CD4-positive, alpha-beta memory T cell (primary cell): ENCODE measurements at regions not wholly inside any gene's neighbourhood (a gene's known extent, or its start where the extent isn't known, plus 50 kb on each side); places are given as distances from the start of the nearest gene placed in this dataset.

Source experiments
- CTCF ChIA-PET: fragments of 350-600 bp; sonication (Branson Sonifier 250); formaldehyde crosslinking; loops from one replicate; lab custom pipeline; 2021; ENCODE audit warnings: inconsistent platforms; ENCODE audit not compliant: partially characterized antibody; lab: Charles Lee
- POLR2A ChIA-PET: fragments of 350-600 bp; sonication (Branson Sonifier 250); formaldehyde crosslinking; loops from one replicate; lab custom pipeline; 2021; ENCODE audit not compliant: partially characterized antibody; lab: Charles Lee
- DNase-seq, 5 donors: peaks; one replicate each; pipeline versions ENCODE4 v3.0.0 to v3.0.0-alpha.2; 2020 to 2022; ENCODE audit warnings: mixed read lengths in 1 of 5
- H3K27ac ChIP-seq: one replicate; pipeline ENCODE4 v1.7.0; 2013; ENCODE audit warnings: low read depth, low read length
- H3K27me3 ChIP-seq: 2 replicates; pipeline ENCODE4 v1.7.0; 2013; ENCODE audit warnings: mild to moderate bottlenecking, low read length, moderate library complexity; ENCODE audit not compliant: insufficient read depth
- H3K36me3 ChIP-seq: 2 replicates; pipeline ENCODE4 v1.7.0; 2013; ENCODE audit warnings: mild to moderate bottlenecking, low read length, moderate library complexity; ENCODE audit not compliant: insufficient read depth
- H3K4me1 ChIP-seq: 2 replicates; pipeline ENCODE4 v1.7.0; 2013; ENCODE audit warnings: mild to moderate bottlenecking, low read length, moderate library complexity; ENCODE audit not compliant: insufficient read depth
- H3K4me3 ChIP-seq, 2 donors: one replicate each; pipeline ENCODE4 v1.7.0; 2013; ENCODE audit warnings: low read length in 2 of 2, mild to moderate bottlenecking in 1 of 2
- H3K9me3 ChIP-seq, 2 donors: one replicate each; pipeline ENCODE4 v1.7.0; 2013; ENCODE audit warnings: low read length in 2 of 2, control low read depth in 1 of 2; ENCODE audit not compliant: control insufficient read depth in 1 of 2
- H3K27ac Mint-ChIP-seq, 7 donors: one replicate each; pipeline ENCODE4 v1.8.0; 2020 to 2021; ENCODE audit warnings: mixed read lengths in 7 of 7, mild to moderate bottlenecking in 6 of 7, inconsistent platforms in 3 of 7, moderate library complexity in 3 of 7
- H3K27me3 Mint-ChIP-seq, 2 donors: one replicate each; pipeline ENCODE4 v1.8.0; 2020 to 2021; ENCODE audit warnings: mixed read lengths in 2 of 2
- H3K36me3 Mint-ChIP-seq, 2 donors: one replicate each; pipeline ENCODE4 v1.8.0; 2020 to 2021; ENCODE audit warnings: mixed read lengths in 2 of 2, inconsistent platforms in 1 of 2, mild to moderate bottlenecking in 1 of 2
- H3K4me1 Mint-ChIP-seq, 4 donors: one replicate each; pipeline ENCODE4 v1.8.0; 2020 to 2021; ENCODE audit warnings: mixed read lengths in 4 of 4, mild to moderate bottlenecking in 1 of 4
- H3K4me3 Mint-ChIP-seq, 8 donors: one replicate each; pipeline ENCODE4 v1.8.0; 2020 to 2021; ENCODE audit warnings: mixed read lengths in 8 of 8, mild to moderate bottlenecking in 7 of 8, moderate library complexity in 6 of 8, inconsistent platforms in 3 of 8
- H3K9me3 Mint-ChIP-seq, 8 donors: one replicate each; pipeline ENCODE4 v1.8.0; 2020 to 2021; ENCODE audit warnings: mixed read lengths in 8 of 8, mild to moderate bottlenecking in 5 of 8, inconsistent platforms in 3 of 8, moderate library complexity in 1 of 8
- intact Hi-C: fragments of 100-400 bp; cut with micrococcal nuclease; formaldehyde crosslinking; loops from one replicate; pipeline ENCODE4 v1.15.1; 2023

GRCh38 chr18:34977838-34978532, 63.2 kb upstream of the MAPRE2 start:
- H3K27me3 ChIP-seq, result peaks cover 9% of the 10 kb centered on the region
- Mint-ChIP-seq H3K4me1 (peaks cover 15 to 30% (median 19%) of the 10 kb centered on the region in 4 donors), H3K27me3 (peaks cover 5 to 9% of the 10 kb centered on the region in 2 donors), H3K4me3 (peak overlapping the region; percentile 90 to 97 (median 94)), H3K27ac (peak overlapping the region in 6 of 7 donors; percentile 81 to 90 (median 88)), H3K9me3 (no peaks in the 10 kb centered on the region), H3K36me3 (peaks cover 0 to 5% of the 10 kb centered on the region in 2 donors)
- H3K4me1 ChIP-seq, result peaks cover 14% of the 10 kb centered on the region
- POLR2A ChIA-PET, result interaction anchor here (1.8 to 3.2 kb wide), 3 partner anchors 52 to 117 kb away, joined by 6 to 23 read pairs (median 10); partner anchors contain the start of gene MAPRE2
- no peak overlapping the region for H3K27ac ChIP-seq
- no peaks in the 10 kb centered on the region for H3K9me3 ChIP-seq
- no peaks in the 10 kb centered on the region for H3K36me3 ChIP-seq
- peak in 4 of 5 donors; percentile 14 to 56 (median 32) for DNase-seq
- CTCF ChIA-PET, result interaction anchor here (0.8 to 1.0 kb wide), 2 partner anchors 28 to 63 kb away, joined by 4 to 5 read pairs; partner anchors contain the start of gene MAPRE2
- intact Hi-C loops, result loop anchor here (1.0 to 10.0 kb wide), 6 partner anchors 118 to 1157 kb away; partner anchors contain the start of genes INO80C, RMP24, ZNF24 and ZSCAN30
- peak overlapping the region; percentile 60 to 82 for H3K4me3 ChIP-seq

DNA sequence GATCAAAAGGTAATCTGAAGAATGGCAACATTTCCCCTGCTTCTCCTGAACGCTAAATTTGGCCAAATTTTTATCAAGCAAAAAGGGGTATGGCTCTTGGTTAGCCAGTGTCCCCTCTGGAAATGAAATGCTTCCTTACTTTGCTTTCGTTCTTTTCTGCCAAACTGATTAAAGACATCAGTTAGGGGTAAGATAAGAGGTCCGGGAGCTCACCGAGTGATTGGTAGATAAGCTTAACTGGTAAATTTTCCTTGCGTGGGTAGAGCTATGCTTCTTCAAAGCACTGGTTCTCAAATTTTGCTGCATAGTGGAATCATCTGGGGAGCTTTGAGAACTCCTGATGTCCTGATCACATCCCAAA, 62.7 kb upstream of the MAPRE2 start:
- Mint-ChIP-seq H3K27ac (peak overlapping the region; percentile 58 to 90 (median 88)), H3K9me3 (no peaks in the 10 kb centered on the region), H3K27me3 (peaks cover 3 to 4% of the 10 kb centered on the region in 2 donors), H3K4me3 (peak overlapping the region; percentile 90 to 97 (median 94)), H3K4me1 (peaks cover 15 to 30% (median 19%) of the 10 kb centered on the region in 4 donors), H3K36me3 (peaks cover 0 to 5% of the 10 kb centered on the region in 2 donors)
- POLR2A ChIA-PET, result interaction anchor here (0.7 to 3.2 kb wide), 4 partner anchors 51 to 519 kb away, joined by 3 to 23 read pairs (median 8); partner anchors contain the start of genes INO80C and MAPRE2
- peak overlapping the region; percentile 60 to 82 for H3K4me3 ChIP-seq
- no peaks in the 10 kb centered on the region for H3K36me3 ChIP-seq
- peak in 3 of 5 donors; percentile 3 to 31 (median 16) for DNase-seq
- CTCF ChIA-PET, result interaction anchor here (0.8 to 1.3 kb wide), 4 partner anchors 18 to 62 kb away, joined by 3 to 5 read pairs (median 4); partner anchors contain the start of gene MAPRE2
- peaks cover 9% of the 10 kb centered on the region for H3K27me3 ChIP-seq
- peaks cover 14% of the 10 kb centered on the region for H3K4me1 ChIP-seq
- intact Hi-C loops, result loop anchor here (5.0 to 10.0 kb wide), 3 partner anchors 519 to 1156 kb away; partner anchors contain the start of genes INO80C and RMP24
- no peak overlapping the region for H3K27ac ChIP-seq
- no peaks in the 10 kb centered on the region for H3K9me3 ChIP-seq

DNA sequence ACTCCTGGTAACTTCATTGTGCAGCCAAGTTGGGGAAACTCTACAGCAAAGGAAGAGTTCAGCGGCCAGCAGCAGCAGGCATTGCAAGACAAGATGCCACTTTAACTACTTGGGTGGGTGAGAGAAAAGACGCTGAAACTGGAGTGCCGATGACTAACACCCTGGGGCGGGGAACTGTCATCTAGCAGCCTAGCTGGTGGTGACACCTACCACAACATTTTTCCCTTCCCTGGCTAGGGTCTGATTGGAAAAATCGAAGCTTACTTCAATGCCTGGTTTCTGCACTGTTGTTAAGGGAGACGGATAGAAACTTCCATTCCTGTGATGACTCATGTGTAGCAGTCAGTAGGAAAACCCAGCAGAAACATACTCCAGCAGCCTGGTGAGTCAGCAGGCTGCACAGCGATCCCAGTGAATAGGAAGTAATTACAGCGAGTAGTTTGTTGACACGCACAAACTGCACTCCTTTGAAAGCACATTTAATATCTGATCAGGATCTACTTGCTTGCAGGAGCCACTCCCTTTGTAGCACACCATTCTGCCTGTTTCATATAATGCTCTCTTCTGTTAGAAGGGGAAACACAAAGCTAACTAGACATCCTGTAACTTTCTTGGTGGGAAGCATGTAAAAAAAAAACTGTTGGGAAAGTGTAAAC, 62.1 kb upstream of the MAPRE2 start:
- peak; percentile 15 to 85 (median 28) for DNase-seq
- H3K36me3 ChIP-seq, result no peaks in the 10 kb centered on the region
- Mint-ChIP-seq H3K4me3 (peak overlapping the region; percentile 90 to 97 (median 94)), H3K27ac (peak overlapping the region; percentile 58 to 90 (median 81)), H3K4me1 (peaks cover 15 to 30% (median 19%) of the 10 kb centered on the region in 4 donors), H3K27me3 (peaks cover 3 to 4% of the 10 kb centered on the region in 2 donors), H3K36me3 (peaks cover 0 to 5% of the 10 kb centered on the region in 2 donors), H3K9me3 (no peaks in the 10 kb centered on the region)
- no peaks in the 10 kb centered on the region for H3K9me3 ChIP-seq
- ChIA-PET CTCF (interaction anchor here (0.8 to 1.3 kb wide), 5 partner anchors 17 to 62 kb away, joined by 3 to 5 read pairs (median 4); partner anchors contain the start of gene MAPRE2), POLR2A (interaction anchor here (0.7 to 3.2 kb wide), 4 partner anchors 51 to 519 kb away, joined by 3 to 23 read pairs (median 8); partner anchors contain the start of genes INO80C and MAPRE2)
- peak overlapping the region; percentile 60 to 82 for H3K4me3 ChIP-seq
- intact Hi-C loops, result loop anchor here (1.0 to 10.0 kb wide), 4 partner anchors 63 to 1156 kb away; partner anchors contain the start of genes INO80C and RMP24
- peaks cover 9% of the 10 kb centered on the region for H3K27me3 ChIP-seq
- no peak overlapping the region for H3K27ac ChIP-seq
- H3K4me1 ChIP-seq, result peaks cover 14% of the 10 kb centered on the region

DNA sequence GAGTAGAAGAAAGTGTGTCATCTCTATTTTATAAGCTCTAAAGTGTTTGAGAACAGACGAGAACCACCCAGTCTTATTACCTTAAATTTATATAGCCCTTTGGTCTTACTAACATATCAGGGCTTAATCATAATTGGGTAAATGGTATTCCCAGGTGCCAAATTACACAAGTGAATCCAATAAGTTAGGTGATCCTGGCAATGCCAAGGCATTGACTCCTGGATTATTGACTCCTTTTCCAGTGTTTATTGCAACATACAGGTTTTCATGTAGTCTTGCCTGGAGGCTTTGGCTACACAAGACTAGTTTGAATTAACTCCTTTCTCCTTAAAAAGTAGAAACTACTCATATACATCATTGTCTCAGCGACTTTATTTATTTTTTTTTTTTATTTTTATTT, 59.7 kb upstream of the MAPRE2 start:
- H3K9me3 Mint-ChIP-seq, result no peaks in the 10 kb centered on the region
- Histone ChIP-seq H3K27me3 (no peaks in the 10 kb centered on the region), H3K27ac (no peak overlapping the region), H3K36me3 (no peaks in the 10 kb centered on the region), H3K4me3 (no peak overlapping the region), H3K4me1 (peaks cover 14% of the 10 kb centered on the region), H3K9me3 (no peaks in the 10 kb centered on the region)
- ChIA-PET POLR2A (interaction anchor here (1.0 to 1.2 kb wide), 2 partner anchors 49 to 60 kb away, joined by 3 read pairs; partner anchors contain the start of gene MAPRE2), CTCF (interaction anchor here (1.3 to 1.6 kb wide), 2 partner anchors 25 to 48 kb away, joined by 3 read pairs; no protein-coding TSS in a partner anchor)
- intact Hi-C loops, result no loop called here
- DNase-seq, result no peak
- H3K36me3 Mint-ChIP-seq, result peaks cover 0 to 5% of the 10 kb centered on the region in 2 donors
- H3K4me1 Mint-ChIP-seq, result peaks cover 12 to 22% (median 17%) of the 10 kb centered on the region in 4 donors
- H3K27me3 Mint-ChIP-seq, result peaks cover 0 to 2% of the 10 kb centered on the region in 2 donors
- H3K27ac Mint-ChIP-seq, result peak overlapping the region in 1 of 7 donors; percentile 16
- no peak overlapping the region for H3K4me3 Mint-ChIP-seq

- H3K4me3 Mint-ChIP-seq, result no peak overlapping the region
- no peaks in the 10 kb centered on the region for H3K4me1 Mint-ChIP-seq
- H3K9me3 Mint-ChIP-seq, result no peaks in the 10 kb centered on the region
- Histone ChIP-seq H3K4me3 (no peak overlapping the region), H3K4me1 (no peaks in the 10 kb centered on the region), H3K36me3 (no peaks in the 10 kb centered on the region), H3K27ac (no peak overlapping the region), H3K9me3 (no peaks in the 10 kb centered on the region), H3K27me3 (no peaks in the 10 kb centered on the region)
- ChIA-PET POLR2A (no interaction called here), CTCF (interaction anchor here (0.8 kb wide), 1 partner anchor 13 kb away, joined by 3 read pairs; no protein-coding TSS in a partner anchor)
- DNase-seq, result no peak
- intact Hi-C loops, result no loop called here
- no peaks in the 10 kb centered on the region for H3K36me3 Mint-ChIP-seq
- H3K27me3 Mint-ChIP-seq, result no peaks in the 10 kb centered on the region
- no peak overlapping the region for H3K27ac Mint-ChIP-seq
Measured at GRCh38 chr18:34985963-34986362, 55.2 kb upstream of the MAPRE2 start.

GRCh38 chr18:34990597-34990996, 50.6 kb upstream of the MAPRE2 start:
- Histone ChIP-seq H3K27ac (no peak overlapping the region), H3K27me3 (no peaks in the 10 kb centered on the region), H3K36me3 (no peaks in the 10 kb centered on the region), H3K4me3 (no peak overlapping the region), H3K9me3 (no peaks in the 10 kb centered on the region), H3K4me1 (no peaks in the 10 kb centered on the region)
- H3K27me3 Mint-ChIP-seq, result peaks cover 1 to 4% of the 10 kb centered on the region in 2 donors
- H3K27ac Mint-ChIP-seq, result no peak overlapping the region
- H3K4me1 Mint-ChIP-seq, result no peaks in the 10 kb centered on the region
- H3K9me3 Mint-ChIP-seq, result no peaks in the 10 kb centered on the region
- no peak overlapping the region for H3K4me3 Mint-ChIP-seq
- intact Hi-C loops, result no loop called here
- no peak for DNase-seq
- ChIA-PET POLR2A (no interaction called here), CTCF (no interaction called here)
- H3K36me3 Mint-ChIP-seq, result no peaks in the 10 kb centered on the region
